Esophagus squamous epithelium (tissue), 5 donors: ENCODE measurements at regions not wholly inside any gene's neighbourhood (a gene's known extent, or its start where the extent isn't known, plus 50 kb on each side); places are given as distances from the start of the nearest gene placed in this dataset.

Experiments used
- DNase-seq: peaks from one replicate; lab custom pipeline; 2025; lab: John Stamatoyannopoulos, UW
- H3K27ac ChIP-seq, 4 donors: fragments of 200-600 bp; sonication (generic); one replicate each; pipeline ENCODE4 v1.5.1; 2016 to 2019; ENCODE audit warnings: mild to moderate bottlenecking in 1 of 4
- H3K27me3 ChIP-seq, 4 donors: fragments of 200-600 bp; sonication (generic); 1 replicate in 3 of 4; 2 replicates in 1 of 4; pipeline versions ENCODE4 v1.5.1 to v1.6.0; 2017 to 2021; ENCODE audit warnings: antibody characterized with exemption in 1 of 4
- H3K36me3 ChIP-seq, 3 donors: fragments of 200-600 bp; sonication (generic); one replicate each; pipeline ENCODE4 v1.5.1; 2016 to 2019
- H3K4me1 ChIP-seq, 3 donors: fragments of 200-600 bp; sonication (generic); one replicate each; pipeline ENCODE4 v1.5.1; 2017 to 2019
- H3K4me3 ChIP-seq, 4 donors: fragments of 200-600 bp; sonication (generic); 1 replicate in 3 of 4; 2 replicates in 1 of 4; pipeline ENCODE4 v1.5.1; 2016 to 2019; ENCODE audit warnings: mild to moderate bottlenecking in 2 of 4, moderate library complexity in 1 of 4
- H3K9me3 ChIP-seq, 3 donors: fragments of 200-600 bp; sonication (generic); one replicate each; pipeline ENCODE4 v1.5.1; 2016 to 2019
- CTCF ChIP-seq, 6 experiments: fragments of 450-650 bp in 4 of 6; fragments of 200-600 bp in 2 of 6; sonication (generic) in 2 of 6; IDR thresholded peaks; one replicate each; pipeline ENCODE4 v1.5.1; 2016 to 2019; ENCODE audit warnings: antibody characterized with exemption in 6 of 6, mild to moderate bottlenecking in 4 of 6, moderate library complexity in 4 of 6
- POLR2A ChIP-seq, 4 donors: fragments of 450-650 bp; IDR thresholded peaks; one replicate each; pipeline ENCODE4 v1.6.1; 2017; ENCODE audit warnings: antibody characterized with exemption in 4 of 4, mild to moderate bottlenecking in 4 of 4, moderate library complexity in 3 of 4
- WGBS, 2 donors: methylation state at CpG; one replicate each; pipeline ENCODE4 v1.1.5; 2018; 5-methylcytosine and 5-hydroxymethylcytosine counted together
- intact Hi-C: fragments of 100-400 bp; cut with DNase I; formaldehyde crosslinking; loops from one replicate; pipeline ENCODE4 v1.15.0; 2022
- donor health status: DM: yes; HTN: yes; CAD: no.

GRCh38 chr4:56184214-56184613, 203.1 kb downstream of the AASDH start:
- Histone ChIP-seq H3K9me3 (no peaks in the 10 kb centered on the region), H3K4me1 (no peaks in the 10 kb centered on the region), H3K27me3 (no peaks in the 10 kb centered on the region), H3K27ac (no peak overlapping the region), H3K36me3 (no peaks in the 10 kb centered on the region), H3K4me3 (no peak overlapping the region)
- 63 to 73% methylated on average over 6 of the region's 6 CpGs for WGBS, 2 donors
- no peak for DNase-seq
- intact Hi-C loops, result no loop called here
- TF ChIP-seq POLR2A (IDR thresholded peaks at IDR 0.05), result no peak

GRCh38 chr4:56183344-56183959, 203.8 kb downstream of the AASDH start:
- intact Hi-C loops, result no loop called here
- DNase-seq, result no peak
- no peak overlapping the region for H3K4me3 ChIP-seq
- TF ChIP-seq CTCF (IDR thresholded peaks at IDR 0.05), result no peak
- no peak for TF ChIP-seq POLR2A (IDR thresholded peaks at IDR 0.05)
- WGBS, 2 donors, result 71 to 74% methylated on average over 11 of the region's 11 CpGs
- no peaks in the 10 kb centered on the region for H3K4me1 ChIP-seq
- H3K27me3 ChIP-seq, result no peaks in the 10 kb centered on the region
- H3K36me3 ChIP-seq, result no peaks in the 10 kb centered on the region
- H3K27ac ChIP-seq, result no peak overlapping the region
- H3K9me3 ChIP-seq, result no peaks in the 10 kb centered on the region

- Histone ChIP-seq H3K27ac (no peak overlapping the region), H3K36me3 (no peaks in the 10 kb centered on the region), H3K4me3 (no peak overlapping the region), H3K9me3 (no peaks in the 10 kb centered on the region), H3K27me3 (no peaks in the 10 kb centered on the region), H3K4me1 (no peaks in the 10 kb centered on the region)
- TF ChIP-seq CTCF (IDR thresholded peaks at IDR 0.05), result no peak
- TF ChIP-seq POLR2A (IDR thresholded peaks at IDR 0.05), result no peak
- no peak for DNase-seq
- 72 to 81% methylated on average over 3 to 6 of the region's 6 CpGs for WGBS, 2 donors
- intact Hi-C loops, result no loop called here
These were observed 204.9 kb downstream of the AASDH start for GRCh38 chr4:56182356-56182755.

- Histone ChIP-seq H3K36me3 (no peaks in the 10 kb centered on the region), H3K27ac (no peak overlapping the region), H3K4me3 (no peak overlapping the region), H3K4me1 (no peaks in the 10 kb centered on the region), H3K9me3 (no peaks in the 10 kb centered on the region), H3K27me3 (no peaks in the 10 kb centered on the region)
- no peak for DNase-seq
- WGBS, 2 donors, result 51 to 58% methylated on average over 5 of the region's 5 CpGs
- intact Hi-C loops, result no loop called here
- TF ChIP-seq POLR2A (IDR thresholded peaks at IDR 0.05), result no peak
- TF ChIP-seq CTCF (IDR thresholded peaks at IDR 0.05), result no peak
These were observed 205.9 kb downstream of the AASDH start for GRCh38 chr4:56181140-56181953.

GRCh38 chr4:56169061-56169460, 218.2 kb downstream of the AASDH start:
- WGBS, 2 donors, result 67 to 79% methylated on average over 2 of the region's 2 CpGs
- no peaks in the 10 kb centered on the region for H3K4me1 ChIP-seq
- H3K4me3 ChIP-seq, result no peak overlapping the region
- DNase-seq, result no peak
- no peaks in the 10 kb centered on the region for H3K27me3 ChIP-seq
- no peaks in the 10 kb centered on the region for H3K36me3 ChIP-seq
- H3K27ac ChIP-seq, result no peak overlapping the region
- intact Hi-C loops, result no loop called here
- H3K9me3 ChIP-seq, result no peaks in the 10 kb centered on the region
- TF ChIP-seq POLR2A (IDR thresholded peaks at IDR 0.05), result no peak
- no peak for TF ChIP-seq CTCF (IDR thresholded peaks at IDR 0.05)
